ENCODE measurements at regions not wholly inside any gene's neighbourhood (a gene's known extent, or its start where the extent isn't known, plus 50 kb on each side); places are given as distances from the start of the nearest gene placed in this dataset.

DNA sequence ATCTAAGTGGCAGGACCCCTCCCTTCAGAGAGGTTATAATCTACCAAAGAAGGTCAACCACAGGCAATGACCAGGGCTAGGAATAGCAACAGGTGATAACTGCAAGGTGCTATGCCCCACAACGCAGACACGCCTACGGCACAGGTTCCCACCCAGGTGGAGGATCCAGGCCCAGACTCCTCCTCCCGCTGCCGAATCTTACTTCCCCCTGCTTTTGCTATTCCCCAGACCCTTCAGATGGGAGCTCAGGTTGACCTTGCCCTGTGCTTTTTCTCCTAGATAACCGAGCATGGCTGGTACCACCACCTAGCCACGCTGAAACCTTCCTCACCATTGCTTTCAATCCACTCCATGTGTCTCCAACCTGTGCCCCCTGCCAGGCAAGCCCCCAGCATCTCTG, 142.2 kb upstream of the IGF1R start:
- TF ChIP-seq, protein P1, sequence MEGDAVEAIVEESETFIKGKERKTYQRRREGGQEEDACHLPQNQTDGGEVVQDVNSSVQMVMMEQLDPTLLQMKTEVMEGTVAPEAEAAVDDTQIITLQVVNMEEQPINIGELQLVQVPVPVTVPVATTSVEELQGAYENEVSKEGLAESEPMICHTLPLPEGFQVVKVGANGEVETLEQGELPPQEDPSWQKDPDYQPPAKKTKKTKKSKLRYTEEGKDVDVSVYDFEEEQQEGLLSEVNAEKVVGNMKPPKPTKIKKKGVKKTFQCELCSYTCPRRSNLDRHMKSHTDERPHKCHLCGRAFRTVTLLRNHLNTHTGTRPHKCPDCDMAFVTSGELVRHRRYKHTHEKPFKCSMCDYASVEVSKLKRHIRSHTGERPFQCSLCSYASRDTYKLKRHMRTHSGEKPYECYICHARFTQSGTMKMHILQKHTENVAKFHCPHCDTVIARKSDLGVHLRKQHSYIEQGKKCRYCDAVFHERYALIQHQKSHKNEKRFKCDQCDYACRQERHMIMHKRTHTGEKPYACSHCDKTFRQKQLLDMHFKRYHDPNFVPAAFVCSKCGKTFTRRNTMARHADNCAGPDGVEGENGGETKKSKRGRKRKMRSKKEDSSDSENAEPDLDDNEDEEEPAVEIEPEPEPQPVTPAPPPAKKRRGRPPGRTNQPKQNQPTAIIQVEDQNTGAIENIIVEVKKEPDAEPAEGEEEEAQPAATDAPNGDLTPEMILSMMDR (IDR thresholded peaks at IDR 0.05; ENCODE audit: low read depth, low read length, poor library complexity, severe bottlenecking), result no peak
- TF ChIP-seq EZH2phosphoT487 (IDR thresholded peaks at IDR 0.05; ENCODE audit: borderline replicate concordance, low read length), result no peak

All from DOHH2 (cell line).